Fibroblast of lung (primary cell): ENCODE measurements at regions not wholly inside any gene's neighbourhood (a gene's known extent, or its start where the extent isn't known, plus 50 kb on each side); places are given as distances from the start of the nearest gene placed in this dataset.

Experiments used
- DNase-seq, 2 donors: peaks; one replicate each; pipeline versions ENCODE4 v3.0.0 to v3.0.0-alpha.2; 2010; ENCODE audit warnings: low read depth in 2 of 2
- H2AFZ ChIP-seq: 2 replicates; pipeline ENCODE4 v1.5.1; 2012; ENCODE audit warnings: low read length, control low read depth, inconsistent platforms
- H3K27ac ChIP-seq: 2 replicates; pipeline ENCODE4 v1.5.1; 2011; ENCODE audit warnings: low read length, control low read depth; ENCODE audit not compliant: insufficient read depth
- H3K27me3 ChIP-seq: 2 replicates; pipeline ENCODE4 v1.5.1; 2011; ENCODE audit warnings: mild to moderate bottlenecking, low read length; ENCODE audit not compliant: control insufficient read depth, insufficient read depth
- H3K36me3 ChIP-seq: 2 replicates; pipeline ENCODE4 v1.5.1; 2011; ENCODE audit warnings: low read length; ENCODE audit not compliant: control insufficient read depth, insufficient read depth
- H3K4me1 ChIP-seq: 2 replicates; pipeline ENCODE4 v1.5.1; 2011; ENCODE audit warnings: low read length; ENCODE audit not compliant: control insufficient read depth, insufficient read depth; ENCODE audit errors: extremely low read depth
- H3K4me2 ChIP-seq: 2 replicates; pipeline ENCODE4 v1.5.1; 2011; ENCODE audit warnings: low read length, control low read depth; ENCODE audit not compliant: insufficient read depth; ENCODE audit errors: extremely low read depth
- H3K4me3 ChIP-seq, 4 experiments: fragments of 200-600 bp in 1 of 4; sonication (generic) in 1 of 4; replicated peaks in 1 of 4; 2 replicates each; pipeline ENCODE4 v1.5.1; 2011 to 2016; ENCODE audit warnings: low read length in 4 of 4, low read depth in 3 of 4, mild to moderate bottlenecking in 3 of 4, control low read depth in 2 of 4, inconsistent platforms in 1 of 4, mixed read lengths in 1 of 4; ENCODE audit not compliant: insufficient read depth in 1 of 4; ENCODE audit errors: control extremely low read depth in 1 of 4
- H3K79me2 ChIP-seq: 2 replicates; pipeline ENCODE4 v1.5.1; 2012; ENCODE audit warnings: mild to moderate bottlenecking, low read length, inconsistent platforms; ENCODE audit not compliant: control insufficient read depth, insufficient read depth
- H3K9ac ChIP-seq: 2 replicates; pipeline ENCODE4 v1.5.1; 2011; ENCODE audit warnings: mild to moderate bottlenecking, low read length, control low read depth; ENCODE audit not compliant: insufficient read depth
- H3K9me3 ChIP-seq: 2 replicates; pipeline ENCODE4 v1.5.1; 2012; ENCODE audit warnings: low read depth, low read length; ENCODE audit not compliant: control insufficient read depth, insufficient read depth
- H4K20me1 ChIP-seq: 2 replicates; pipeline ENCODE4 v1.5.1; 2011; ENCODE audit warnings: low read length; ENCODE audit not compliant: control insufficient read depth, insufficient read depth; ENCODE audit errors: extremely low read depth
- CTCF ChIP-seq, 2 donors: IDR thresholded peaks in 1 of 2; conservative IDR thresholded peaks in 1 of 2; 1 replicate in 1 of 2; 2 replicates in 1 of 2; pipeline ENCODE4 v1.5.1; 2011 to 2012; ENCODE audit warnings: low read length in 2 of 2, control low read depth in 1 of 2, inconsistent platforms in 1 of 2, low read depth in 1 of 2, mild to moderate bottlenecking in 1 of 2
- EZH2 ChIP-seq: IDR thresholded peaks from 2 replicates; pipeline ENCODE4 v1.5.1; 2012; ENCODE audit warnings: low read length, control low read depth, mild to moderate bottlenecking; ENCODE audit errors: missing control alignments

DNA sequence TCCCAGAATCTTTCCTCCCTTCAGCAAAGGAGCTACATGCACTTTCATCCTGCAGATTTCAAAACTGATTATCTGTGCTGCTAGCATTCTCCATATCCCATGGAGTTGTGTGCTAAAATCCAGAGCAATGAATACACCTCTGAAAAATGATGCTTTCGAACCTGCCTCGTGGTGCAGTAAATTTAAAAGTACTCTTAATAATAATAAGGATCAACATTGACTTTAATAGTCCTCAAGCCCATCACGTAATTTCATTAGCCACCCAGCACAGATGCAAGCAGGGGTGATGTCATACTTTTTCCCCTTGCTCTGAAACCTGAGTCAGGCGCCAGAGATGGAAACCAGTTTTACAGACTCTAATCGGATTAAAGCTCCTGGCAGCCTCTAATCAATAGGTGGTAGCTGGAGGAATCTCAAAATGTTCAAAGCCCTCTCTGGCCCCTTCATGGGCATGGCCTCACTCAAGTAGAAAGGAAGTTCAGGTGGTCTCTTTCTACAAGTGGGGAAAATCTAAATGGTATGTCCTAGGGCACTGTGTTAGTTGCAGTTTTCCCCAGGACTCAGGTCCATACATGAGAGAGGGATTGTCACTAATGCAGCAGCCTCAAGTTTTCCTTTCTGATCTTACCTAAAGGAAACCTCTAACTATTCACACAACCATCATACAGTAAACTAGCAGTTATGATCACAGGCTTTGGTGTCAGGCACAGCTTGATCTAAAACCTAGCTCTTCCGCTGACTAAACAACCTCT, 221.6 kb upstream of the SLC30A5 start:
- H3K27me3 ChIP-seq, result no peaks in the 10 kb centered on the region
- no peak overlapping the region for H2AFZ ChIP-seq
- no peak overlapping the region for H3K4me3 ChIP-seq
- TF ChIP-seq CTCF (conservative IDR thresholded peaks at IDR 0.05 in 1 of 2, IDR thresholded peaks at IDR 0.05 in 1 of 2; ENCODE audit: low read depth in 1 of 2, low read length in 2 of 2) (no peak), EZH2 (no peak)
- peak in 1 of 2 donors; percentile 5 for DNase-seq
- no peak overlapping the region for H3K27ac ChIP-seq
- no peaks in the 10 kb centered on the region for H4K20me1 ChIP-seq
- no peaks in the 10 kb centered on the region for H3K9me3 ChIP-seq
- H3K4me1 ChIP-seq, result no peaks in the 10 kb centered on the region
- no peak overlapping the region for H3K4me2 ChIP-seq
- no peak overlapping the region for H3K9ac ChIP-seq
- H3K79me2 ChIP-seq, result no peaks in the 10 kb centered on the region
- no peaks in the 10 kb centered on the region for H3K36me3 ChIP-seq

GRCh38 chr5:68873198-68873597, 220.6 kb upstream of the SLC30A5 start:
- no peaks in the 10 kb centered on the region for H3K27me3 ChIP-seq
- H3K4me3 ChIP-seq, result no peak overlapping the region
- no peaks in the 10 kb centered on the region for H4K20me1 ChIP-seq
- H3K79me2 ChIP-seq, result no peaks in the 10 kb centered on the region
- H3K27ac ChIP-seq, result no peak overlapping the region
- no peaks in the 10 kb centered on the region for H3K9me3 ChIP-seq
- no peaks in the 10 kb centered on the region for H3K4me1 ChIP-seq
- no peak for TF ChIP-seq CTCF (conservative IDR thresholded peaks at IDR 0.05 in 1 of 2, IDR thresholded peaks at IDR 0.05 in 1 of 2; ENCODE audit: low read depth in 1 of 2, low read length in 2 of 2)
- no peak for TF ChIP-seq EZH2
- H3K36me3 ChIP-seq, result no peaks in the 10 kb centered on the region
- no peak overlapping the region for H3K4me2 ChIP-seq
- no peak for DNase-seq
- H3K9ac ChIP-seq, result no peak overlapping the region
- H2AFZ ChIP-seq, result no peak overlapping the region

DNA sequence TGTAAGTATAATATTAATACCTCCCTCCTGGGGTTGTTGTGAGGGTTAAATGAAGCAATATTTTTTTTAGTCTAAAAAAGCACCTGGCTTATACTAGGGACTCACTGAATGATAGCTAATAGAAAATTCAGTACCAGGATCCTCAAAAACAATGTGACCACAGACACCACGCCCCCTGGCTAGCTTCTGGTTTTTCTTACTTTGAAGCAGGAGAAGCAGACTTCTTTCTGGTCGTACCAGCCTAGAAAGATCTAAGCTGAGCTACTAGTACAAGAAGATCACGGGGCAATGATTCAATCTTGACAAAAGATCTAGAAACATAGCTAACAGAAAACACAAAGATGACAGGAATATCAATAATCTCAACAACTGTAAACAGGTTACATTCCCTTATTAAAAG, 218.5 kb upstream of the SLC30A5 start:
- TF ChIP-seq EZH2, result no peak
- no peak for TF ChIP-seq CTCF (conservative IDR thresholded peaks at IDR 0.05 in 1 of 2, IDR thresholded peaks at IDR 0.05 in 1 of 2; ENCODE audit: low read depth in 1 of 2, low read length in 2 of 2)
- no peak for DNase-seq

More for the DNA sequence above, 218.5 kb upstream of the SLC30A5 start:
- Histone ChIP-seq H3K36me3 (no peaks in the 10 kb centered on the region), H3K79me2 (no peaks in the 10 kb centered on the region), H3K9me3 (no peaks in the 10 kb centered on the region), H3K27ac (no peak overlapping the region), H2AFZ (no peak overlapping the region), H3K27me3 (no peaks in the 10 kb centered on the region), H4K20me1 (no peaks in the 10 kb centered on the region), H3K9ac (no peak overlapping the region), H3K4me1 (no peaks in the 10 kb centered on the region), H3K4me3 (no peak overlapping the region), H3K4me2 (no peak overlapping the region)
